GM12891 (cell line): ENCODE measurements at regions not wholly inside any gene's neighbourhood (a gene's known extent, or its start where the extent isn't known, plus 50 kb on each side); places are given as distances from the start of the nearest gene placed in this dataset.
"Not testable (repeated sequence)": the region's sequence is repeated elsewhere in the genome, so short reads cannot be mapped to it uniquely, and the experiment has no call there.

Source experiments
- DNase-seq: peaks from one replicate; pipeline ENCODE4 v3.0.0; 2011; ENCODE audit warnings: low spot score; ENCODE audit not compliant: insufficient read length
- FAIRE-seq: peaks from 2 replicates; lab custom pipeline; 2011; peaks lifted over from hg19 to GRCh38; lab: Jason Lieb, UNC
- PAX5 ChIP-seq: IDR thresholded peaks from 2 replicates; pipeline ENCODE4 v1.6.1; 2011; ENCODE audit warnings: low read length, moderate library complexity, mild to moderate bottlenecking; ENCODE audit not compliant: insufficient read depth, severe bottlenecking
- POLR2A ChIP-seq: IDR thresholded peaks from 2 replicates; pipeline ENCODE4 v1.6.1; 2011; ENCODE audit warnings: low read depth, low read length, control low read depth
- POLR2AphosphoS5 ChIP-seq: IDR thresholded peaks from 2 replicates; pipeline ENCODE4 v1.6.1; 2011; ENCODE audit warnings: low read depth, low read length, control low read depth
- POU2F2 ChIP-seq: IDR thresholded peaks from 2 replicates; pipeline ENCODE4 v1.6.1; 2011; ENCODE audit warnings: low read depth, mild to moderate bottlenecking, control low read depth, low read length, moderate library complexity
- SPI1 ChIP-seq: IDR thresholded peaks from 2 replicates; pipeline ENCODE4 v1.6.1; 2011; ENCODE audit warnings: low read depth, low read length, control low read depth
- TAF1 ChIP-seq: IDR thresholded peaks from 2 replicates; pipeline ENCODE4 v1.6.1; 2011; ENCODE audit warnings: low read depth, low read length, control low read depth

GRCh38 chr4:189740873-189741272, 199.8 kb upstream of the FRG1 start:
- FAIRE-seq (no peak), DNase-seq (no peak)
- TF ChIP-seq TAF1 (no peak), POLR2A (no peak), POLR2AphosphoS5 (no peak), SPI1 (no peak), POU2F2 (no peak), PAX5 (no peak)

GRCh38 chr4:189753092-189753491, 187.6 kb upstream of the FRG1 start:
- FAIRE-seq = not testable (repeated sequence)

GRCh38 chr4:189763583-189763982, 177.1 kb upstream of the FRG1 start:
- DNase-seq (no peak), FAIRE-seq (no peak)
- TF ChIP-seq SPI1 (no peak), PAX5 (no peak), POU2F2 (no peak), POLR2A (no peak), TAF1 (no peak)

More at GRCh38 chr4:189753092-189753491, 187.6 kb upstream of the FRG1 start:
- not testable (repeated sequence) for DNase-seq

- TF ChIP-seq POLR2A (no peak), POLR2AphosphoS5 (no peak), SPI1 (no peak), TAF1 (no peak), POU2F2 (no peak), PAX5 (no peak)
- FAIRE-seq (no peak), DNase-seq (no peak)
These were observed 175.4 kb upstream of the FRG1 start for GRCh38 chr4:189765301-189765700.

- TF ChIP-seq POLR2AphosphoS5 (no peak), PAX5 (no peak), POLR2A (no peak), POU2F2 (no peak)
- FAIRE-seq (no peak), DNase-seq (no peak)
These were observed 174.9 kb upstream of the FRG1 start for GRCh38 chr4:189765736-189766135.

- TF ChIP-seq POLR2A = no peak
- FAIRE-seq = no peak
- DNase-seq = no peak
These were observed 172.7 kb upstream of the FRG1 start for GRCh38 chr4:189767941-189768340.

GRCh38 chr4:189769131-189769530, 171.5 kb upstream of the FRG1 start:
- FAIRE-seq (no peak), DNase-seq (no peak)
- TF ChIP-seq PAX5 (no peak), POLR2AphosphoS5 (no peak), TAF1 (no peak), POLR2A (no peak), POU2F2 (no peak), SPI1 (no peak)

- FAIRE-seq = no peak
- TF ChIP-seq SPI1 = no peak
- no peak for TF ChIP-seq TAF1
- no peak for TF ChIP-seq POLR2A
- DNase-seq = no peak
These were observed 168.8 kb upstream of the FRG1 start for GRCh38 chr4:189771696-189772361.

GRCh38 chr4:189773909-189774308, 166.8 kb upstream of the FRG1 start:
- FAIRE-seq = no peak
- DNase-seq = no peak
- no peak for TF ChIP-seq TAF1
- no peak for TF ChIP-seq POU2F2
- TF ChIP-seq POLR2AphosphoS5 = no peak
- TF ChIP-seq POLR2A = no peak
- TF ChIP-seq PAX5 = no peak
- TF ChIP-seq SPI1 = no peak

- FAIRE-seq = no peak
- DNase-seq = no peak
- TF ChIP-seq TAF1 (no peak), POLR2AphosphoS5 (no peak), POLR2A (no peak), PAX5 (no peak), SPI1 (no peak), POU2F2 (no peak)
These were observed 161.2 kb upstream of the FRG1 start for GRCh38 chr4:189779281-189779980.

GRCh38 chr4:189780391-189780790, 160.3 kb upstream of the FRG1 start:
- DNase-seq (no peak), FAIRE-seq (no peak)
- no peak for TF ChIP-seq POLR2A
- no peak for TF ChIP-seq POU2F2
- TF ChIP-seq POLR2AphosphoS5 = no peak
- no peak for TF ChIP-seq TAF1
- no peak for TF ChIP-seq SPI1
- no peak for TF ChIP-seq PAX5
